AG10803 (cell line): ENCODE measurements at regions not wholly inside any gene's neighbourhood (a gene's known extent, or its start where the extent isn't known, plus 50 kb on each side); places are given as distances from the start of the nearest gene placed in this dataset.

Experiments used
- DNase-seq: peaks from one replicate; pipeline ENCODE4 v3.0.0; 2010; ENCODE audit warnings: low read depth
- H3K4me3 ChIP-seq: 2 replicates; pipeline ENCODE4 v1.5.1; 2011; ENCODE audit warnings: mild to moderate bottlenecking, low read length, control low read depth
- TF ChIP-seq, protein P1 (sequence below): conservative IDR thresholded peaks from 2 replicates; pipeline ENCODE4 v1.5.1; 2011; ENCODE audit warnings: mild to moderate bottlenecking, low read length, control low read depth, inconsistent platforms

DNA sequence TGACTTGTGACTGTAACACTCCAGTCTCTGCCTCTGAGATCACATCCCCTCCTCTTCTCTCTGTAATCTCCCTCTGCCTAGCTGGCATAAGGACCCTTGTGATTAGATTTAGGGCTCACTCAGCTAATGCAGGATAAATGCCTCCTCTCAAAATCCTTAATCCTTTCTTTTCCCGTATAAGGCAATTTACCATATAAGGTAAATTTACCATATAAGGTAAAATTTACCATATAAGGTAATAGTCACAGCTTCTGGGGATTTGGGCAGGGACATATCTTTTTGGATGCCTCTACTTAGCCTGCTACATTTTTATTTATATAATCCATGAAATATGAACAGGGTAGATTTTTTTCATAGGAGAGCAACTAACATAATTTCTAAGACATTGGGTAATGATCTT, 318.0 kb upstream of the PUM3 start:
- H3K4me3 ChIP-seq, result no peak overlapping the region
- TF ChIP-seq, protein P1, sequence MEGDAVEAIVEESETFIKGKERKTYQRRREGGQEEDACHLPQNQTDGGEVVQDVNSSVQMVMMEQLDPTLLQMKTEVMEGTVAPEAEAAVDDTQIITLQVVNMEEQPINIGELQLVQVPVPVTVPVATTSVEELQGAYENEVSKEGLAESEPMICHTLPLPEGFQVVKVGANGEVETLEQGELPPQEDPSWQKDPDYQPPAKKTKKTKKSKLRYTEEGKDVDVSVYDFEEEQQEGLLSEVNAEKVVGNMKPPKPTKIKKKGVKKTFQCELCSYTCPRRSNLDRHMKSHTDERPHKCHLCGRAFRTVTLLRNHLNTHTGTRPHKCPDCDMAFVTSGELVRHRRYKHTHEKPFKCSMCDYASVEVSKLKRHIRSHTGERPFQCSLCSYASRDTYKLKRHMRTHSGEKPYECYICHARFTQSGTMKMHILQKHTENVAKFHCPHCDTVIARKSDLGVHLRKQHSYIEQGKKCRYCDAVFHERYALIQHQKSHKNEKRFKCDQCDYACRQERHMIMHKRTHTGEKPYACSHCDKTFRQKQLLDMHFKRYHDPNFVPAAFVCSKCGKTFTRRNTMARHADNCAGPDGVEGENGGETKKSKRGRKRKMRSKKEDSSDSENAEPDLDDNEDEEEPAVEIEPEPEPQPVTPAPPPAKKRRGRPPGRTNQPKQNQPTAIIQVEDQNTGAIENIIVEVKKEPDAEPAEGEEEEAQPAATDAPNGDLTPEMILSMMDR, result no peak
- DNase-seq, result no peak

DNA sequence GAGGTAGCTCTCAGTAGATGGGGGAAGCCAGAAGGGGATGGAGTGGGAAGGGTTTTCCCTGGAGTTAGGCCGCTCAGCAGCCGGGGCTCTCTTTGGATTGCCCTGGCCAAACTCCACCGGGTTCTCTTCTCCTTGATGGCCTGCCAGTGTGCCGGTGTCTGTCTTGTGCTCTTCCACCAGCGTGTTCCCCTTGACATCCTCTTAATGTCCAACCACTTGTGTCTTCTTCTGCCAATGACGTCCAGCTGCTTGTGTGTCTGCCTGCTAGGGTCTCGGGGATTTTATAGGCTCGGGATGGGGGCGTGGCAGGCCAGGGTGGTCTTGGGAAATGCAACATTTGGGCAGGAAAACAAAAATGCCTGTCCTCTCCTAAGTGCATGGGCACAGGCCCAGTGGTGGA, 313.1 kb upstream of the PUM3 start:
- H3K4me3 ChIP-seq, result no peak overlapping the region
- TF ChIP-seq, protein P1, result no peak
- no peak for DNase-seq

DNA sequence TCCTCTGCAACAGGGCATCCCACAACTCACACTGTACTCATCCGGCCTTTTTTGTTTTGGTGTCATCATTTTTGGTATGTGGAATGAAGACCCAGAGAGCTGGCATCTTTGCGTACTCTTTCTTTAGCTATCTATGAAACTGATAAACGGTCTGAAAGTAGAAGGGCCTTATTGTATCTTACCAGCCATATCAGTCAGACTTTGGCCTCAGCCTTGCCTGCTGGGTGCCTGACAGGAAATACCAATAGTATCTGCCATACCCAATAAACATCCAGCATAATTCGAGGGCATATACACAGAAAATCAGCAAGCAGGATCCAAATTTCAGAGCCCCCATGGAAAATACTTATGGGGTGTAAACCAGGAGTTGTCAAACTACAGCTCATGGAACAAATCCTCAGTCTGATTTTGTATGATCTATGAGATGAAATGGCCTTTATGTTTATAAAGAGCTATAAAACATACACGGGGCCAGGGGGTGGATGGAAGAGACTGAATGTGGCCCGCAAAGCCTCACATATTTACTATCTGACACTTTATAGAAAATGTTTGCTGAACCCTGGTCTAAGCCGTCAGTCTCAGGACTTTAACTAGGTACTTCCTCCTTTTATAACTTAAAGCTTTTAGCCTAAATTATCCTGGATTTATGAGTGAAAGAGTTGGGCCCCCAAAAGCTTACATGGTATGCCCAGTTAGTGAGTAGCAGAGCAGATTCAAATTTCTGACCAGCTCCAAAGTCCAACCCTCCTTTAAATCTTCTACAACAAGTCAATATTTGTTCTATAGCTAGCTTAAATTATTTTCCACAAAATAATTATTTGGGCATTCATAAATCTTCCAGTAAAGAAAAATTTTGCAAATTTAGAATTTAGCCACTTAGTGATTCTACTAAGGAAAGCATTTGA, 308.0 kb upstream of the PUM3 start:
- TF ChIP-seq, protein P1, result no peak
- no peak overlapping the region for H3K4me3 ChIP-seq
- DNase-seq, result no peak

DNA sequence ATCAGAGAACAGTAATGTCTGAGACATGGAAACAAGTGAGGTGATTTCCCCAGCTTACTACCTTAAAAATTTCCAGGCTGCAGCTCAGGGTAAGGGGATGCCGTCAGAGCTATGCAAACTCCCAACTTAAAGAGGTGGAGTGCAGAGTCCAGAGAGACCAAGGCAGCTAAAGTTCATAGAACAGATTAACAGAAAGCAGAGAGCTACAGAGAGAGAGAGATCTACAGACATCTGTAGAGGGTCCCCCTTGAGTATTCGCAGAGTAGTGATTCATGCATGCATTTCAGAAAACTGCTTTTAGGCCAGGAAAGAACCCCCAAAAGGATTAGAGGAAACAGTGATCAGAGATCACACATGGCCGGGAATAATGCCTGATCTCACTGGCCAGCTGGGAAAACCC, 306.2 kb upstream of the PUM3 start:
- TF ChIP-seq, protein P1, result no peak
- no peak overlapping the region for H3K4me3 ChIP-seq
- no peak for DNase-seq

DNA sequence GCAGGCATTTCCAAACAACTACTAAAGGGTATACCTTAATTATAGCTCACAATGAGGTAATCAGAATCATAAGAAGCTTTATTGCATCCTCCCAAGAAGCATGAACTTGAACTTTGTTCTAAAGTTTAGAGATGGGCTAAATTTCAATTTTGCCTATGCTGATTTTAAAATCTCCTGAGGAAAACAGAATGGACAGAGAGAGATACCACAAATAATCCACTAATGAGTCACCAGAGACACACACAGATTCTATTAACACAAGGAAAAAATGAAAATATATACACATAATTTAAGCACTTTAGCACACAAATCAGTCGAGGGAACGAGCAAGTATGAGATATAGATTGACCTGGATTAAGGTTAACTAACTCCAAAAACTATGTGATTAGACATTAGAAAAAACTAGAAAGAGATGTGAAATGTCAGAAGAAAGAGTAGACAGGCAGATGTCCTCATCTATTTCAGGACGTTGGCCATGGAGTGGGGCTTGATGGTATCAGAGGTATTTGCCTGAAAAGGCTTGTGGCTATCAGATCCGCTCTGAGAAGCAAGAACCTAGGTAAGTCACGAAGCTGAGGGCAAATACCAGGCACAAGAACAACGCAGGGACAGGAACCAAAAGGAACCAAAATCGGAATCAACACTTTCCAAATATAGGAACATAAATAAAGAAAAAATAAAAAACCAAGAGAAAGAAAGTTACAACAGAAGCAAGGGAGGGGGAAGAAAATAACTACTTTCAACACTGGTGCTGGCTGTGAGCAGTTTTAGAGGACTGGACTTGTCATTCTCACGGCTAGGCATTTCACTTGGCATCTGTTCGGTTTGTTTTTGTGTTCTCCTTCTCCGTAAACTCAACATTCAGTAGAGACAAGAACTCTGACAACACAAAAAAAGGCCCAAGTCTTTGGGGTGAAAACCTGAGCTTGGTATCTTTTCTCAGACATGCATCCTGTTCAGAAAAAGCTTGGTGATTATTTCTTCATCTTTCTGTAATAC, 294.6 kb upstream of the PUM3 start:
- TF ChIP-seq, protein P1, result no peak
- peak; percentile 11 for DNase-seq
- no peak overlapping the region for H3K4me3 ChIP-seq

DNA sequence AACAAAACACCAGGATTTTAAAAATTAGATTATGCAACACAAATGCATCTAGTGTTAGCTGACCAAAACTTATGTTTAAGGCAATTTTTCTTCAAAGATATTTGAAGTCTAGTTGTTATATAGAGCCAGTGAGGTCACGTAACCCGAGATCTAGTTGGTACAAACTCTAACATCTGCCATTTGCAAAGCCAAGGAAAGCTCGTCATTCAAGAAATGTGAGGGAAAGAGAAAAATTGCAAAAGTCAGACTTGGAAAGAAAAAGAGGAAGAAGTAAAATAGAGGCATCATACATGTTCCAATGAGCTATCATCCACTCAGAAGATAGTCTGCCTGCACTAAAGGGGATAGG, 293.4 kb upstream of the PUM3 start:
- no peak for DNase-seq
- no peak overlapping the region for H3K4me3 ChIP-seq
- TF ChIP-seq, protein P1, result no peak
